ENCODE measurements at regions not wholly inside any gene's neighbourhood (a gene's known extent, or its start where the extent isn't known, plus 50 kb on each side); places are given as distances from the start of the nearest gene placed in this dataset.

GRCh38 chr6:133759524-133759923 lies 129.4 kb upstream of the TCF21 start:
- H3K79me2 ChIP-seq (ENCODE audit: control insufficient read depth, insufficient read depth, low read length), result no peaks in the 10 kb centered on the region
- no peak overlapping the region for H2AFZ ChIP-seq (ENCODE audit: low read length)
- no peaks in the 10 kb centered on the region for H4K20me1 ChIP-seq (ENCODE audit: control insufficient read depth, extremely low read depth, insufficient read depth, low read length)
- TF ChIP-seq EZH2 (IDR thresholded peaks at IDR 0.05; ENCODE audit: low read length, missing control alignments) (no peak), CTCF (conservative IDR thresholded peaks at IDR 0.05 in 1 of 2, IDR thresholded peaks at IDR 0.05 in 1 of 2; ENCODE audit: low read depth in 1 of 2, low read length in 2 of 2) (no peak)
- no peak for DNase-seq (ENCODE audit: low read depth in 2 of 2)
- no peak overlapping the region for H3K27ac ChIP-seq (ENCODE audit: insufficient read depth, low read length)
- no peaks in the 10 kb centered on the region for H3K27me3 ChIP-seq (ENCODE audit: control insufficient read depth, insufficient read depth, low read length)
- H3K4me1 ChIP-seq (ENCODE audit: control insufficient read depth, extremely low read depth, insufficient read depth, low read length), result peaks cover 10% of the 10 kb centered on the region
- H3K9me3 ChIP-seq (ENCODE audit: control insufficient read depth, insufficient read depth, low read depth, low read length), result no peaks in the 10 kb centered on the region
- H3K4me2 ChIP-seq (ENCODE audit: extremely low read depth, insufficient read depth, low read length), result no peak overlapping the region
- H3K36me3 ChIP-seq (ENCODE audit: control insufficient read depth, insufficient read depth, low read length), result no peaks in the 10 kb centered on the region
- no peak overlapping the region for H3K4me3 ChIP-seq (replicated peaks in 1 of 4; ENCODE audit: control extremely low read depth in 1 of 4, insufficient read depth in 1 of 4, low read depth in 3 of 4, low read length in 4 of 4)
- H3K9ac ChIP-seq (ENCODE audit: insufficient read depth, low read length), result no peak overlapping the region

DNA sequence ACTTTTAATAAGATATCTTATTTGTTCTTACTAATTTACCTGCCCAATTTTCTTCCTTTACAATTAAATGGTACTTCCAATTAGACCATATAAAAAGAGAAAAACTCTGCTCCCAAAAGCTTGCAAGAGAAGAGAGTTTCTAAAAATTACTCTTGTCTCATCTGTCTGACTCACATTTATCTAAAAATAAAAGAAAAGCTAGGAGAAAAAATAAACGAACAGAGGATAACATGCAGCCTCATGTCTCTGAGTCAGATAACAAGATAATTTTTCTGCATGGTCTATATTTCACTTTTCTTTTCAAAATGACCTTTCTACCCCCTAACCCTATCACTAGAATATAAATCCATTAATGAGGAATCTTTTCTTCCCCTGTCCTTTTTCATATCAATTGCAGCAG lies 127.2 kb upstream of the TCF21 start:
- H3K79me2 ChIP-seq (ENCODE audit: control insufficient read depth, insufficient read depth, low read length), result no peaks in the 10 kb centered on the region
- no peak overlapping the region for H3K27ac ChIP-seq (ENCODE audit: insufficient read depth, low read length)
- no peak overlapping the region for H2AFZ ChIP-seq (ENCODE audit: low read length)
- no peaks in the 10 kb centered on the region for H3K36me3 ChIP-seq (ENCODE audit: control insufficient read depth, insufficient read depth, low read length)
- H3K4me1 ChIP-seq (ENCODE audit: control insufficient read depth, extremely low read depth, insufficient read depth, low read length), result peaks cover 12% of the 10 kb centered on the region
- no peak overlapping the region for H3K4me3 ChIP-seq (replicated peaks in 1 of 4; ENCODE audit: control extremely low read depth in 1 of 4, insufficient read depth in 1 of 4, low read depth in 3 of 4, low read length in 4 of 4)
- no peak overlapping the region for H3K9ac ChIP-seq (ENCODE audit: insufficient read depth, low read length)
- no peaks in the 10 kb centered on the region for H3K27me3 ChIP-seq (ENCODE audit: control insufficient read depth, insufficient read depth, low read length)
- H3K4me2 ChIP-seq (ENCODE audit: extremely low read depth, insufficient read depth, low read length), result peak overlapping the region; percentile 54
- H4K20me1 ChIP-seq (ENCODE audit: control insufficient read depth, extremely low read depth, insufficient read depth, low read length), result no peaks in the 10 kb centered on the region
- no peaks in the 10 kb centered on the region for H3K9me3 ChIP-seq (ENCODE audit: control insufficient read depth, insufficient read depth, low read depth, low read length)
- no peak for TF ChIP-seq EZH2 (IDR thresholded peaks at IDR 0.05; ENCODE audit: low read length, missing control alignments)
- peak; percentile 73 for DNase-seq (ENCODE audit: low read depth in 2 of 2)

- H3K9ac ChIP-seq (ENCODE audit: insufficient read depth, low read length), result no peak overlapping the region
- no peaks in the 10 kb centered on the region for H3K9me3 ChIP-seq (ENCODE audit: control insufficient read depth, insufficient read depth, low read depth, low read length)
- H3K27me3 ChIP-seq (ENCODE audit: control insufficient read depth, insufficient read depth, low read length), result no peaks in the 10 kb centered on the region
- H3K27ac ChIP-seq (ENCODE audit: insufficient read depth, low read length), result peak overlapping the region; percentile 30
- no peaks in the 10 kb centered on the region for H3K36me3 ChIP-seq (ENCODE audit: control insufficient read depth, insufficient read depth, low read length)
- TF ChIP-seq EZH2 (IDR thresholded peaks at IDR 0.05; ENCODE audit: low read length, missing control alignments), result no peak
- TF ChIP-seq CTCF (conservative IDR thresholded peaks at IDR 0.05 in 1 of 2, IDR thresholded peaks at IDR 0.05 in 1 of 2; ENCODE audit: low read depth in 1 of 2, low read length in 2 of 2), result no peak
- H3K4me1 ChIP-seq (ENCODE audit: control insufficient read depth, extremely low read depth, insufficient read depth, low read length), result peaks cover 12% of the 10 kb centered on the region
- H3K4me3 ChIP-seq (replicated peaks in 1 of 4; ENCODE audit: control extremely low read depth in 1 of 4, insufficient read depth in 1 of 4, low read depth in 3 of 4, low read length in 4 of 4), result no peak overlapping the region
- no peaks in the 10 kb centered on the region for H3K79me2 ChIP-seq (ENCODE audit: control insufficient read depth, insufficient read depth, low read length)
- no peak overlapping the region for H2AFZ ChIP-seq (ENCODE audit: low read length)
- peak; percentile 81 to 84 for DNase-seq (ENCODE audit: low read depth in 2 of 2)
- no peaks in the 10 kb centered on the region for H4K20me1 ChIP-seq (ENCODE audit: control insufficient read depth, extremely low read depth, insufficient read depth, low read length)
- peak overlapping the region; percentile 48 for H3K4me2 ChIP-seq (ENCODE audit: extremely low read depth, insufficient read depth, low read length)
These were observed 124.7 kb upstream of the TCF21 start for GRCh38 chr6:133764008-133764753.

Measured in fibroblast of lung (primary cell).